Activated CD8-positive, alpha-beta memory T cell treated with anti-CD3 and anti-CD28 coated beads for 48 hours (primary cell): ENCODE measurements at regions not wholly inside any gene's neighbourhood (a gene's known extent, or its start where the extent isn't known, plus 50 kb on each side); places are given as distances from the start of the nearest gene placed in this dataset.

Experiments
- DNase-seq, 3 experiments: peaks; one replicate each; pipeline ENCODE4 v3.0.0-alpha.2; 2020; ENCODE audit warnings: low read depth in 2 of 3, low spot score in 2 of 3

GRCh38 chr5:117263231-117263630 lies 688.6 kb upstream of the SEMA6A start:
- no peak for DNase-seq

DNA sequence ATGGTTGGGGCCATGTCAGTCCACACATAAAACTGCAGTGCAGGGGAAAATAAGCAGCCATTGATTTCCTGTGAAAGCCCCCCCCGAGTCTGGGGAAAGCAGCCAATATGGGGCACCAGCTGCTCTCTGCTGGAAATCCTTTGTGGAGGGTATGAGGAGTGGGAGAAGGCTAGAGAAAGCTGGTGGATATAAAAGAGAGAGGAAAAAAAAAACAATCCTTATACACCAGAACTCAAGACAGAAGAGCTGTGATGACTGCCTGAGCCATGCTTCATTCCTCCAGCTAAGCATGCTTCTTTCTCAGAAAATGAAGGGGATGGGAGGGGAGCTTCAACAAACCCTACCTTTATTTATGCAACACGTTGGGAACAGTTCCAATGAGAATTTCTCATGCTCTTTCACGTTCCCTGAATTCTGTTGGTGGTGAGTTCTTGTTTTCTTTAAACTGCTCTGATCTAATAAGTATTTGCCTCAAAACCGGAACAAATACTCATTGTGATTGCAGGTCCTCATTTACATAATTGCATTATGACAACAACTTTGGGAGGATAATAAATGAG lies 688.0 kb upstream of the SEMA6A start:
- no peak for DNase-seq

DNA sequence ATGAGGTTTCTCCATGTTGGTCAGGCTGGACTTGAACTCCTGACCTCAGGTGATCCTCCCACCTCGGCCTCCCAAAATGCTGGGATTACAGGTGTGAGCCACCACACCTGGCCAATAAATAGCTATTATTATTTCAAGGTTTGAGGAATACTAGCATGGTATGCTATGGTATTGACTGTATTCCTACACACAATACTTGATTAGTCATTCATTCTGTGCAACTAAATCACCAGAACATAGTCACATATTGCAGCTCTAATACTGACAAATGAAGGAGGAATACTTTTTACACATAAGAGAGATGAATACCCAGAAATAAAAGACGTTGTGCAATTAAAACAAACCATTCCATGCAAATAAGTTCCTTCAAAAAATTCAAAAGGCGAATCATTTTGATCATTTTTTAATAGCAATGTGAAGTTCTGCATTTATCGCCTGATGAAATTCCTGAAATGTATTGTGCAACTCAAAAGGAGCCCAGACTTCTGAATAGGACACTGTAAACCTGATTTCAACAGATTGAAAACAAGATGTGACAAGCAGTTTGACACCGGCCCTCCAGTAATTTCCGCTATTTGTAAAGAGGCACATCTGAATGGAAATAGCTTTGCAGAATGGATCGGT lies 687.4 kb upstream of the SEMA6A start:
- no peak for DNase-seq

DNA sequence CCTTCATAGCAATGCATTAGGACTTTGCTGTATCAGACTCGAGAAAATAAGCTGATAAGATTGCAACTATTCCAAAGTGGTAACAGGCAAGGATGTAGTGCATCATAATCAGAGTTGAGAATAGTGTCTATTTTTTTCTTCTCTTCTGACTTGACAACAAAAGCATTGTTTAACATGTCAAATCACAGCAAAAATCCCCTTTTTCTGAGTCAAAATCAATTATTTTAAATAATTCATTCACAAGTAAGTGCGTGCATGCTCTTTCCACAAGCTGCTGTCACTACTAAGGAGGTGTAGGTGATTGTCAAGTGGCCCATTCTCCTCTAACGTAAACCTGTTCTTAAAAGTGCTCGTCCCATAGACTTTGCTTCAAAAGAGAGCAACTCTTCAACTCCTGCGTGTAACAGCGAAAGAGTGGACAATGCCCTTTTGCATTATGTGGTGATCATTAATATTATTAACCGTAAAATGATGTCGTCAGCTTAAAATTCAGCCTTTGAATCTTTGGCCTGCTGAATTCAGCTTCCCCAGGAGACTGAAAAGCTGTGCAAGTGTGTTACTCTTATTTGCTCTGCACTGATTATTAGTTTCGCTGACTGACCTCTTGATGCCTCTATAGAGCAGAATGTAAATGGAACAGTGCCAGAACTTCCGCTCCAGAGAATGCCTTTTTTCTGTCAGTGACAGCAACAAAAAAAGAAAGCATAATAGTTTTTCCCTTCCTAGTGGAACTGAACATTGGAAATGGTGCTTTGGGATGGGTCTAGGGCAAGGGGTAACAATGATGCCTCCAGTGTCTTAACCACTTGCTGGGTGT lies 680.8 kb upstream of the SEMA6A start:
- DNase-seq: no peak

DNA sequence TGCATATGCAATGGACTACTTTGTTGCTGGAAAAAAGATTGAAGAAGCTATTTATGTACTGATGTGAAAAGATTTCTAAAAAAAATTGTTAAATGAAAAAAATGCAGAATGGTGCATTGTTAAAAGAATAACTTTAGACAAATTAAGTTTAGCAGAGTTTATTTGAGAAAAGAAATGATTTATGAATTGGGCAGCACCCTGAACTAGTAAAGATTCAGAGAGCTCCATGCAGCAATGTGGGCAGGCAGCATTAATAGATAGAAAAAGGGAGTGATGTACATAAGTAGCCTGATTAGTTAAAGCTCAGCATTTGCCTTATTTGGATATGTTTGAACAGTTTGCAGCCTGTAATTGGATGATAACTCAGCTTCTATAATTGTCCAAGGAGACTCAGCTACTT lies 677.9 kb upstream of the SEMA6A start:
- no peak for DNase-seq

DNA sequence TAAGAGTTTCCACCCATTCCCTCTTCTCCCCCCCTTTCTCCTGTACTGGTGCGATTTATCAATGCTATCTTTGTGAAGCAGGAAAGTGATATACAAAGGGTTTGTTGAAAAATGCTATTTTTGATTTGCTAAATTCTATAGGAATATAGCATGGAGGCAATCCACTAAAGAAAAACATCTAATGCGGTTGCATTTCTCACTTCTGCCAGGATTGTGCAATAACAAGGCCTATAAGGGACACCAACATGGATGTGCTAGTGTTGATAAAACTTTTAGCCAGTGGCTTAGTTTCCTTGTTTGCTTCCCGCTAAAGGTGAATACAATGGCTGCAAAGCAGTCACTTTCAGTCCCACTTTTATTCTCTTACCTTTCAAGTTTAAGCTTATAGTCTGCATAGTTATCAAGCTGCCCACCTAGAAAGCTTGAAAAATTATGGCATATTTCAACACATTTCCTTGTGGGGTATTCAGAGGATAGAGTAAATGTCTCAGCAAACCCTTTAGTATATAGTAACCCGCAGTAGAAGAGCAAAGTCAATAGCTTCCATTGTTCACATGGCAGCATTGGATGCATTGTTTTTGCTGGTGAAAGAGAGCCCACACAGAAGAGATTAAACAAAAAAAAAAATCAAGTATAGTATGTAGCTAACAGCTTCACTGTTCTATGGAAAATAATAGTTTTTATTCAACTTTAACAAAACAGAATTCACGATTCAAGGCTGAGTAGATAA lies 674.6 kb upstream of the SEMA6A start:
- DNase-seq: no peak

- DNase-seq: no peak
Observed at GRCh38 chr5:117246424-117246823, 671.8 kb upstream of the SEMA6A start.

DNA sequence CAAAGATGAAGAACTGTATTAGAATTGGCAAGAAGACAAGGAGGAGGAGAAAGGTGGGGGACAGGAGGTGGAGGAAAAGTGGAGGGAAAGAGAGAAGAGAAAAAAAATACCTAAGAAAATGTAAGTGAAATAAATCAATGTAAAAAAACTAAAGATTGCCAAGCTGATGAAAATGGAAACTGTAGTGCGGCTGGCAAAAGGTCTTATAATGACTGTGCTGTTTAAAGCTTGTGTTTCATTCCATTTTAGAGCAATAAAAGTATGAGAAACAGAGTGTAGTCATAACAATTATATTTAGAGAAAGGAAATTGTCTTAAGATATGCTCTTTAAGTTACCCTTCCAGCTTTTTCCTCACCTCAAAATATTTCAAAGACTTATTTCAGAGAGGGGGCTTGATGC lies 670.5 kb upstream of the SEMA6A start:
- no peak for DNase-seq

- DNase-seq: no peak
Observed at GRCh38 chr5:117242028-117242427, 667.4 kb upstream of the SEMA6A start.

DNA sequence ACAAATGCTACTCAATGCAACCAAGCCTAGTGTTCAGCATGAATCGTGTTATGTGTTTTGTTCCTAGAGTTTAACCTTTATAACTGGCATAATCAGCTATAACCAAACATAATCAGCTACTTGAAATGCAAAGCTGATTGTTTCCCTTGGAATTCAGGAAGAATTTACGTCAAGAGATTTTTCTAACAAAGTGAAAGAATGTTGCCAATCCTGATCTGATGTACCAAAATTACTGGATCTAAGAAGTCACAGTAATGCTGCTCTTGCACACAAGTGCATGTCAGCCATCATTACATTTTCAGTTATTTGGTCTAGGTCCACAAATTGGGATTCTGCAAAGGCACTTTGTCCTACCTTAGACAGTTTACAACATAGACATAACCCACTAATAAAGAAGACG lies 662.3 kb upstream of the SEMA6A start:
- DNase-seq: no peak

DNA sequence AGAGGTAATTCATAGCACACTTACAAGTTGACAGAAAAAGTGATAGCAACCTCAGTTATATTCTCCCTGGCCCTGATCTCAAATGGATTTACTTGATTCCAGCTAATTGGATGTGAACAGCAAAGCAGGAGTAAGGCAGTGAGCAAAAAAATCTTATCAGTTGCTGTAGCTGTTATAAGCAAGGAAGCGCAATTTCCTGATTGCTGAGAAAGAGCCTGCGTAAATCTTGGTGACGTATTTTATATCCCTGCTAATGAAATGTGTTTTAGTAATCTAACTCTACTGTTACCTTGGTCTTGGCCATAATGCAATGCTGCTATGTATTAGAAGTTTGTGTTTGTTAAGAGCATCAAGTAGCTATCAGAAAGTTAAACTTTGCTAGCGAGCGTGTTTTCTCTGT lies 661.2 kb upstream of the SEMA6A start:
- no peak for DNase-seq

DNA sequence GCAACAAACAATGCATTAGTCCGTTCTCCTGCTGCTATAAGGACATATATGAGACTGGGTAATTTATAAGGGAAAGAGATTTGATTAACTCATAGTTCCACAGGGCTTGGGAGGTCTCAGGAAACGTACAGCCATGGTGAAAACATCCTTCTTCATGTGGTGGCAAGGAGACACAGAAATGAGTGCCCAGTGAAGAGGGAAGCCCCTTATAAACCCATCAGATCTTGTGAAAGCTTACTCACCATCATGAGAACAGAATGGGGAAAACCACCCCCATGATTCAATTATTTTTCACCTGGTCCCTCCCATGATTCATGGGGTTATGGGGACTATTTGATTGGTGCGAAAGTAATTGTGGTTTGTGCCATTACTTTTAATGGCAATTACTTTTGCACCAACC lies 655.8 kb upstream of the SEMA6A start:
- no peak for DNase-seq

- no peak for DNase-seq
Observed at GRCh38 chr5:117220730-117221129, 646.1 kb upstream of the SEMA6A start.

GRCh38 chr5:117218789-117219188 lies 644.2 kb upstream of the SEMA6A start:
- DNase-seq: no peak

DNA sequence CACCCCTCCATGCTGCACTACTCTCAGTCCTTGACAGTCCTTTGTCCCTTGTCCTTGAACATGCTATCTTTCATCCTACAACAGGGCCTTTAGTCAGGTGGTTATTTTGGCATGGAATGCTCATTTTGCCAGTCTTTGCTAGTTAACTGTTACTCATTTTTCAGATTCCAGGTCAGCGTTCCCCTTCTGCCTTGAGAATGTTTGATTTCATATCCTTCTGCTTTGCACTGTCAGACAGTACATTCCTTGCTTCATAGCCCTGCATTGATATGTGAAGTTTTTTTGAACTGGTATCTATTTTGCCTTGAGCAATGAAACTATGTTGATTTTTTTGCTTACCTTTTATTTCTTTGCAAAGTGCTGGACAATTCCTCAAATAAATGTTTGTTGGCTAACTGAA lies 638.2 kb upstream of the SEMA6A start:
- no peak for DNase-seq

DNA sequence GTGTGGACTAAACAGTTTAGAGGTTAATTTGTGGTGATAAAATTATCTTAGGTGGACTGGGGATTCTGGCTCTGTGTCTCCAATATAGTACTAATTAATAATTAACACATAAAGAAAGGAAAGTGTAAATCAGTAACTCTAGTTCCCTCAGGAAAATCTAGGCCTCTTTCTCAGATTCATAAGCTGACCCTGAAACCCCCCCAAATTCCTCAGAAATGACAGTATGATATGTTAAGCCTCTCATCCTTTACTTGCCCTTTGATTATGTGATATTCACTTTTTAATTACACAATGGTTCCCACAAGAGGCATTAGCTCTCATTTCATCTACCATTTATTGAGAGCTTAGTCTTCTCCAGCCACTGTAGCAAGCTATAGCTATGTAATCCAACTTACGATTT lies 636.2 kb upstream of the SEMA6A start:
- no peak for DNase-seq

DNA sequence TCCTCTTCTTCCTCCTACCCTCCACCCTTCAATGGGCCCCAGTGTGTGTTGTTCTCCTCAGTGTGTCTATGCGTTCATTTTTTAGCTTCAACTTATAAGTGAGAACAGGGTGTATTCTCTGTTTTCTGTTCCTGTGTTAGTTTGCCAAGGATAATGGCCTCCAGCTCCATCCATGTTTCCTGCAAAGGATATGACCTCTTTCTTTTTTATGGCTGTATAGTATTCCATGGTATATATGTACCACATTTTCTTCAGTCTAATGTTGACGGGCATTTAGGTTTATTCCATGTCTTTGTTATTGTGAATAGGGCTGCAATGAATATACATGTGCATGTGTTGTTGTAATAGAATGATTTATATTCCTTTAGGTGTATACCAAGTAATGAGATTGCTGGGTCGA lies 634.9 kb upstream of the SEMA6A start:
- DNase-seq: no peak

- DNase-seq: no peak
Observed at GRCh38 chr5:117207088-117207668, 632.6 kb upstream of the SEMA6A start.

- DNase-seq: no peak
Observed at GRCh38 chr5:117205894-117206293, 631.3 kb upstream of the SEMA6A start.

DNA sequence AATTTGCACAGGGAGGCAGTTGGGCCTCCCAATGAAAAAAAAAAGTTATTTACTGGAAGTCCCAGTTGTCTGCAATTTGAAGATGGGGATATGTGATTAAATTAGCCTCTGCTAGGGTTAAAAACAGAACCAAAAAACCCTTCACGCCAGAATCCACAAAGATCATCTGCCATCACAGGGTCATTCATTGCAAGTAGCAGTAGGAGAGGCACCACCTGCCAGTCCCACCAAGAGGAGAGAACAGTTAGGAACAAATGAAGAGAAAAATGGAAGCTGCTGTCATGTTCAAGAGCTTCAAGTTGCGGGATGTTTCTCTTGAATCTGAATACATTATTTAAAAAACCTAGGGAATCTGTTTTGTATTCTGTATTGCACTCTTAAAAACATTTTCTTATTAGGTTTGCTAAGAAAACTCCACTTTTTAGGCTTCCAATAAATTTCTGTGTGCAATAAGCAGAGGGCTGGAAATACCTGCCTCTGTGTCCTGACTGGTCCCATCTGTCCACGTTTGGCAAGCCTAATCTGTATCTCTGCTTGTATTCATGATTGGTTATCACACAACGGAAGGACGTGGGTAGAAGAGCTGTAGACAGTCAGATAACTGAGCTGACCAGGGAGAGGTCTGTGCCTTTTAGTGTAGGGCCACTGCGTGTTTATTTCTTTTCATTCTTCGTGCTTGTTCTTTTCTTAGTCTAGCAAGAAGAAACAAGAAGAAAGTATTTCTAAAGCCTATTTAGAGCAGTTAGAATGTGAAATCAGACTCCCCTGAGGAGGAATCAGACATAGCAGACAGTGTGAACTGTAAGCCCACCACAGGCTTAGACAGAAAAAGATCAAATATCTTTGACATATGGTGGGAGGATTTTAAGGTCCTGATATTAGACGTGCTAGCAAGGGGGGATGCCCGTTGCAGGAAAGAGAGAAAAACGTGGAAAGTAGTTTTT lies 630.6 kb upstream of the SEMA6A start:
- no peak for DNase-seq
